ENCODE measurements at regions not wholly inside any gene's neighbourhood (a gene's known extent, or its start where the extent isn't known, plus 50 kb on each side); places are given as distances from the start of the nearest gene placed in this dataset.
"Not testable (repeated sequence)": the region's sequence is repeated elsewhere in the genome, so short reads cannot be mapped to it uniquely, and the experiment has no call there.

- DNase-seq = no peak
Measured at GRCh38 chr11:15300341-15300740, 185.6 kb downstream of the INSC start.

GRCh38 chr11:15307619-15308024, 192.9 kb downstream of the INSC start:
- no peak for DNase-seq

- DNase-seq = no peak
Measured at GRCh38 chr11:15308840-15309239, 194.1 kb downstream of the INSC start.

GRCh38 chr11:15309296-15309695, 194.6 kb downstream of the INSC start:
- DNase-seq = no peak

- DNase-seq = no peak
Measured at GRCh38 chr11:15313862-15314261, 199.1 kb downstream of the INSC start.

GRCh38 chr11:15318814-15319213, 204.1 kb downstream of the INSC start:
- DNase-seq = no peak

- DNase-seq = no peak
Measured at GRCh38 chr11:15326520-15326919, 211.8 kb downstream of the INSC start.

- DNase-seq = no peak
Measured at GRCh38 chr11:15327786-15328231, 213.1 kb downstream of the INSC start.

GRCh38 chr11:15333407-15333806, 218.7 kb downstream of the INSC start:
- no peak for DNase-seq

GRCh38 chr11:15334766-15335165, 220.0 kb downstream of the INSC start:
- no peak for DNase-seq

GRCh38 chr11:15336021-15336420, 221.3 kb downstream of the INSC start:
- no peak for DNase-seq

- no peak for DNase-seq
Measured at GRCh38 chr11:15339302-15339701, 224.6 kb downstream of the INSC start.

- DNase-seq = no peak
Measured at GRCh38 chr11:15341587-15341986, 226.9 kb downstream of the INSC start.

- DNase-seq = no peak
Measured at GRCh38 chr11:15342163-15342562, 227.4 kb downstream of the INSC start.

- no peak for DNase-seq
Measured at GRCh38 chr11:15346907-15347306, 232.2 kb downstream of the INSC start.

GRCh38 chr11:15347969-15348734, 233.4 kb downstream of the INSC start:
- no peak for DNase-seq

GRCh38 chr11:15349413-15349812, 234.7 kb downstream of the INSC start:
- no peak for DNase-seq

- DNase-seq = no peak
Measured at GRCh38 chr11:15361316-15361715, 246.6 kb downstream of the INSC start.

- not testable (repeated sequence) for DNase-seq
Measured at GRCh38 chr11:15365286-15365685, 250.6 kb downstream of the INSC start.

GRCh38 chr11:15367695-15368094, 253.0 kb downstream of the INSC start:
- no peak for DNase-seq

- no peak for DNase-seq
Measured at GRCh38 chr11:15370495-15371147, 255.9 kb downstream of the INSC start.

- no peak for DNase-seq
Measured at GRCh38 chr11:15371533-15371932, 256.8 kb downstream of the INSC start.

GRCh38 chr11:15374418-15374817, 259.7 kb downstream of the INSC start:
- DNase-seq = no peak

GRCh38 chr11:15378941-15379340, 264.2 kb downstream of the INSC start:
- no peak for DNase-seq

Measured in activated gamma-delta T cell (primary cell).